ENCODE measurements at regions not wholly inside any gene's neighbourhood (a gene's known extent, or its start where the extent isn't known, plus 50 kb on each side); places are given as distances from the start of the nearest gene placed in this dataset.

DNA sequence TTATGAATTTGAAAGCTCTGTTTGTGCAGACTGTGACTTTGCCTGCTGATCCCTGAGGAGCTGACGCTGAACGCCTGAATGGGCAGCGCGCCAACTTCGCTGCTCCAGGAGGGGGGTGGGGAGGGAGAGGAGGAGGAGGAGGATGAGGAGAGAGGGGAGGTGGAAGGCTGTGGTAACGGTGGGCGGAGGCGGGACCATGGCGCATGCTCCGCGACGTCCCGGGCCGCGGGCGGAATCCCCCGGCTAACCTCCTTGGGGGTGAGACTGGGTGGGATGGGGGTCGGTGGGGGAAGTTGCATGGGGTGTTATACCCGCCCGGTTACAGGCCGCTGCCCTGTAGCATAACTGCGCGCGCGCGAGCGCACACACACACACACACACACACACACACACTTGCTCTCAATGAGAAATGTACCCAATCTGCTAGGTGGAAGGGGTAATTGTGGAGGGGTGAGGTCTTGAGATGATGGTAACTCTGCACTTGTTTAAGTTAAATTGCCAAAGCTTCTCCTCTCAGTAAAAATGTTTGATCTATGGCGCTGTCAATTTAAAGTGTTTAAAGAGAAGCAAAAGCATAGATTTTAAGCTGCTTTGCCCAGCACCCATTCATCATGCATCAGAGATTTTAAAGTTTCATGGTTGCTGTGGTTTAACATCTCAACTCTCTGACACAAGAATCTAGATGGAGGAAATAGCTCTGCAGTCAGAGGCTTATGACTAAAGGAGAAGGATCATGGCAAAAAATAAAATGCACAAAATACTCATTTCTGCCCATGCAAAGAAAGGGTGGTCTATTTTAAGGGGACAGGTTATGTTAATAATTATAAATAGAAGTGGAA, 76.6 kb upstream of the TBCA start:
- no peak for TF ChIP-seq POLR2A (IDR thresholded peaks at IDR 0.05)
- TF ChIP-seq, protein P1, sequence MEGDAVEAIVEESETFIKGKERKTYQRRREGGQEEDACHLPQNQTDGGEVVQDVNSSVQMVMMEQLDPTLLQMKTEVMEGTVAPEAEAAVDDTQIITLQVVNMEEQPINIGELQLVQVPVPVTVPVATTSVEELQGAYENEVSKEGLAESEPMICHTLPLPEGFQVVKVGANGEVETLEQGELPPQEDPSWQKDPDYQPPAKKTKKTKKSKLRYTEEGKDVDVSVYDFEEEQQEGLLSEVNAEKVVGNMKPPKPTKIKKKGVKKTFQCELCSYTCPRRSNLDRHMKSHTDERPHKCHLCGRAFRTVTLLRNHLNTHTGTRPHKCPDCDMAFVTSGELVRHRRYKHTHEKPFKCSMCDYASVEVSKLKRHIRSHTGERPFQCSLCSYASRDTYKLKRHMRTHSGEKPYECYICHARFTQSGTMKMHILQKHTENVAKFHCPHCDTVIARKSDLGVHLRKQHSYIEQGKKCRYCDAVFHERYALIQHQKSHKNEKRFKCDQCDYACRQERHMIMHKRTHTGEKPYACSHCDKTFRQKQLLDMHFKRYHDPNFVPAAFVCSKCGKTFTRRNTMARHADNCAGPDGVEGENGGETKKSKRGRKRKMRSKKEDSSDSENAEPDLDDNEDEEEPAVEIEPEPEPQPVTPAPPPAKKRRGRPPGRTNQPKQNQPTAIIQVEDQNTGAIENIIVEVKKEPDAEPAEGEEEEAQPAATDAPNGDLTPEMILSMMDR (IDR thresholded peaks at IDR 0.05), result no peak
- H3K4me1 ChIP-seq, result no peaks in the 10 kb centered on the region
- intact Hi-C loops (cut with DNase I; ENCODE audit: low total_unique reads), result no loop called here
- no peaks in the 10 kb centered on the region for H3K27me3 ChIP-seq
- DNase-seq, result peak; percentile 43
- H3K36me3 ChIP-seq (ENCODE audit: low read depth, missing control alignments), result no peaks in the 10 kb centered on the region
- 3 to 6% methylated on average over 16 to 28 of the region's 28 CpGs for whole genome bisulfite sequencing, 2 donors
- H3K27ac ChIP-seq, result no peak overlapping the region
- peak overlapping the region; percentile 56 to 63 for H3K4me3 ChIP-seq
- H3K9me3 ChIP-seq, result no peaks in the 10 kb centered on the region

DNA sequence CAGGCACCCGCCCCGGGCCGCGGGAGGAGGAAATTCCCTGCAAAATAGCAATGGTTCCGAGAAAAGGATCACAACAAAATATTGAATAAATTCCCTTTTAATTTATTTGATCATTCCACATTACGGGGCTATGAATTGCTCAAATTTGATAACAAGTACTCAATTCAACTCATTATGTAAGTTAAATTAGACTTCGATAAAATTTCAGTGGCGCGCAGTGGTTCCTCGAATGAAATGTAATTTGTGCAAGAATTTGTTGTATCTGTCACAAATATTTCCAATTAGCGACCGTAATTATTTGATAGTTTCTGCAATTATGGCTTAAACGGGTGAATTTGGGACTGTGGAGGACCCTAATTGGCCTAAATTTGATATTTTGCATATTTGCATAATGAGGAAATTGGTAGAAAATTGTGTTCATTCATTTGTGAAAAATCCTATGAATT, 76.0 kb upstream of the TBCA start:
- no peak for TF ChIP-seq POLR2A (IDR thresholded peaks at IDR 0.05)
- TF ChIP-seq, protein P1 (IDR thresholded peaks at IDR 0.05), result no peak
- Histone ChIP-seq H3K4me3 (peak overlapping the region; percentile 56 to 63), H3K4me1 (no peaks in the 10 kb centered on the region), H3K27ac (no peak overlapping the region), H3K9me3 (no peaks in the 10 kb centered on the region), H3K36me3 (ENCODE audit: low read depth, missing control alignments) (no peaks in the 10 kb centered on the region), H3K27me3 (no peaks in the 10 kb centered on the region)
- DNase-seq, result no peak
- intact Hi-C loops (cut with DNase I; ENCODE audit: low total_unique reads), result no loop called here
- WGBS, 2 donors, result 2 to 3% methylated on average over 13 of the region's 13 CpGs

DNA sequence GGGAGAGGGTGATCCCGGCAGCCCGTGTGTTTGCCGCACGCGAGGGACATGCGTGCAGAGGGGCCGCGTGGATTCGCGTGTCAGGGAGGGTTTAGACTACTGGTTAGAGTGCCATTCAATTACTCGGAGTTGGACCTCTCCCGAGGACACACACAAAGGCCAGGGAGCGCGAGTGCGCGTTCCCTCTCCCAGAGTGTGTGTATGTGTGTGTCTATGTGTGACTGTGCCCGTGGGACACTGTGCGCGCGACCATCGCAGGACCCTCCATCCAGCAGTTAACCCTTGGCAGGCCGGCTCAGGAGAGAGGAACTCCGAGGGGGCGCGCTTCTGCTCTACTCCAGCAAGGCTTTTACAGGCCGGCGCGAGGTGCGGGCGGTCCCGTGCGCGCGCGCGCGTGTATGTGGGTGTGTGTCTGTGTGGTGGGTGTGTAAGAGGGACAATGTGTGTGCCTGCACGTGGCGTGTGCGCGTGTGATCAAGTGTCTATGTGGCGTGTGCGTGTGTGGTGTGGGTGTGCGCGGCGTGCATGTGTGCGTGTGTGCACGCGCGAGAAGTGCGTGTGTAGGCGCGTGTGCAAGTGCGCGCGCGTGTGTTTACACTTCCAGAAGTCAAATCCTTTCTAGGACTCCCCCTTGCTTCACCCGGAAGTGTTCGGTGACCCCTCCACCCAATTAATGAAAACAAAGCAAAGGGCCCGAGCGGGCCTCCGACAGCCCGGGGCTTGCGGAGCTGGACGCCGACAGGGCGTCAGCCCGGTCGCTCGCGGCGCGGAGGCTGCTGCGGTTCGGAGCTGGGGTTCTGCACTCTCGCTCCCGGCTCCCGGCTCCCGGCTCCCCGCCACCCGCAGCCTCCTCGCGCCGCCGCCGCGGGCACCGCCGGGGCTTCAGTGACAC, 75.3 kb upstream of the TBCA start:
- intact Hi-C loops (cut with DNase I; ENCODE audit: low total_unique reads), result no loop called here
- no peaks in the 10 kb centered on the region for H3K4me1 ChIP-seq
- no peak overlapping the region for H3K27ac ChIP-seq
- H3K4me3 ChIP-seq, result peak overlapping the region; percentile 56 to 63
- no peaks in the 10 kb centered on the region for H3K27me3 ChIP-seq
- no peaks in the 10 kb centered on the region for H3K36me3 ChIP-seq (ENCODE audit: low read depth, missing control alignments)
- peak; percentile 31 for DNase-seq
- H3K9me3 ChIP-seq, result no peaks in the 10 kb centered on the region
- TF ChIP-seq POLR2A (IDR thresholded peaks at IDR 0.05), result no peak
- TF ChIP-seq, protein P1 (IDR thresholded peaks at IDR 0.05), result no peak
- WGBS, 2 donors, result 6 to 14% methylated on average over 55 to 88 of the region's 89 CpGs

DNA sequence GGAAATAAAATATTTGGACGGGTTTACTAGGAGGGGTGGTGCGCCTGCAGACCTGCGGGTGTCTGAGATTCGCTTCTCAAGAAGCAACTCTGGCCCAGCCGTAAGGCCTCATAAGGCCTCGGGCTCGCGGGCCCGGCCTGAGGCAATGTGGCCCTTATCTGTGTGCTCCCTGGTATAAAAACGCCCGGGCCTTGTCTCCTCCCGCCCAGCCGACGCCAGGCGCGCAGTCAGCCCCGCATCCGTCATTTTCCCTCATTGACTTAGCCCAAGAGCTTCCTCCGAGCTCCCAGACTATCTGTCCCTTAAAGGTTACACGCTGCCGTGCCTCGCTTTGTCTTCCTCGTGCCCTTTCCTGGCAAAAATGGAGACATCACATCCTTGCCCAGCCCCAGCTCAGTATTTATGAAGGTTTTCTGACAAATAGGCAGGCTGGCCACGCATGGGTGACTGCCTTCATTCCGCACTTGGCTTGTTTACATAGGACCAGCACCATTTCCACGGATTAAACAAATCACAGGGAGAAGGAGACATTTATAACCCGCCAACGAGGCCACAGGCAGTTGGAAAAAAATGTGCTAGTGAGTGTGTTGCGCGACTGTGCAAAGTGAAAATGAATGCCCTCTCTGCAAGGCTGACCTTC, 74.5 kb upstream of the TBCA start:
- intact Hi-C loops (cut with DNase I; ENCODE audit: low total_unique reads), result no loop called here

More for the DNA sequence above, 74.5 kb upstream of the TBCA start:
- peak overlapping the region; percentile 56 to 63 for H3K4me3 ChIP-seq
- H3K27ac ChIP-seq, result no peak overlapping the region
- TF ChIP-seq POLR2A (IDR thresholded peaks at IDR 0.05), result no peak
- TF ChIP-seq, protein P1 (IDR thresholded peaks at IDR 0.05), result no peak
- H3K4me1 ChIP-seq, result no peaks in the 10 kb centered on the region
- 60 to 65% methylated on average over 30 of the region's 30 CpGs for WGBS, 2 donors
- no peaks in the 10 kb centered on the region for H3K36me3 ChIP-seq (ENCODE audit: low read depth, missing control alignments)
- no peaks in the 10 kb centered on the region for H3K27me3 ChIP-seq
- no peak for DNase-seq
- H3K9me3 ChIP-seq, result no peaks in the 10 kb centered on the region

All from testis (tissue), 2 donors.